ENCODE measurements at regions not wholly inside any gene's neighbourhood (a gene's known extent, or its start where the extent isn't known, plus 50 kb on each side); places are given as distances from the start of the nearest gene placed in this dataset.
"Not testable (repeated sequence)": the region's sequence is repeated elsewhere in the genome, so short reads cannot be mapped to it uniquely, and the experiment has no call there.

DNA sequence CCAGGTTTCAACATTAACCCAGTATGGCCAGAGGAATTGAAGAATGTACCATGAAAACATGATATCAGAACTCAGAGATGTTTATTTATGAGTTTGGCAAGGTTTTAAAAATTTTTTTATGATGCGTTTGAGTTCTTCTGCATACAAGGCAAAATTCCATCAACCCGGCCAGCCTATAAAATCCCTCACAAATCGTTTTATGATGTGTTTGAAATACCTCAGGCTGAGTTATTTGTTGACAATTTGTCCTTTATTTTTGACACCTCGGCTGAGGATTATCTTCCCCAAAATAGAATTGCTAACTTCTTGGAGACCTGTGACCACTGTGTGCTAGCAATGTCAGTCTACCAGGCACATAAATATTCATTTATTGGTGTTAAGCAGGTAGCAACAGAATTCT lies 91.9 kb upstream of the SLC24A3 start:
- no peak for DNase-seq

DNA sequence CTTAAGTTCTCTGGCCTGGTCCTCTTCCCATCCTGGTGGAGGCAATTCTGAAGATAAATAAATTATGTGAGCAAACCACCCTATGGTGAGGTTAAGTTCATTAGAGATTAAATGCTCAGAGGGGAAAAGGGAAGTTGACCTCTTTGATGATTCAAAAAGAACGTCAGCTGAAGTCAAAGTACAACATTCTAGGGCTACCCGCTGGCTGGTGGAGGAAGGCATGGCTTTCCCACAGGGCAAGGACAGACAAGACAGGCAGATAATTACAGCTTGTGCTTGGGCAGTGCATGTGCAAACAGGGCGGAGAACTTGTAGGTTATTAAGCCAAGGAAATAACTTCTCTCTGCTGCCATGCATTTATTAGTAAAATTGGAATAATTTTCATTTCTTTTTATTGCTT lies 91.0 kb upstream of the SLC24A3 start:
- no peak for DNase-seq

DNA sequence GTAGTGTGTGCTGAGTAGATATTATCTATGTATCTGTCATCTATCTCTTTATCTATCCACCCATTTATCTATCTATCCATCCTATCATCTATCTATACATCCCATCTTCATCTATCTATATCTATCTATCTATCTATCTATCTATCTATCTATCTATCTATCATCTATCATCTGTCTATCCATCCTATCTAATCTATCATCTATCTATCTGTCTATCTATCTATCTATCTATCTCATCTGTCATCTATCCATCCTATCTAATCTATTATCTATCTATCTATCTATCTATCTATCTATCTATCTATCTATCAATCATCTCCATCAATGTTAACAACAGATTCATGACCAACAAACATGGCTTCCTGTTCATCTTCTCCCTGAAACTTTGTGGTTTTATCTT lies 90.5 kb upstream of the SLC24A3 start:
- no peak for DNase-seq

DNA sequence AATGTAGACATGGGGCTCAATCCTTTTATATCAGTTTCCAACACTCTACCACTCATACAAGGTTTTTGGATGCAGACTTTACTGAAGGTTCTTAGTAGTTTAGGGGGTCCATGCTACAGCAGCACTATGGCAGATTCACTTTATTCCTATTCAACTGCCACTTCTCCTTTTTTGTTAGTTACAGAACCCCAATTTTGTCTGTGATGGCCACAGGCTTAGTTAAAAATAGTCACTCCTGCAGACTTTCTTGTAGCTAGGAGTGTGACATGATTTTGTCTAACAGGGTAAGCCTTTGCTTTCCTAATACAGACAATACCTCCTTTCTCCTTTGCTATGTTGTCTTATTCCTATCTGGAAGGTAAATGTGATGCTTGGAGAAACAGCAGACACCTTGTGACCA lies 90.0 kb upstream of the SLC24A3 start:
- no peak for DNase-seq

DNA sequence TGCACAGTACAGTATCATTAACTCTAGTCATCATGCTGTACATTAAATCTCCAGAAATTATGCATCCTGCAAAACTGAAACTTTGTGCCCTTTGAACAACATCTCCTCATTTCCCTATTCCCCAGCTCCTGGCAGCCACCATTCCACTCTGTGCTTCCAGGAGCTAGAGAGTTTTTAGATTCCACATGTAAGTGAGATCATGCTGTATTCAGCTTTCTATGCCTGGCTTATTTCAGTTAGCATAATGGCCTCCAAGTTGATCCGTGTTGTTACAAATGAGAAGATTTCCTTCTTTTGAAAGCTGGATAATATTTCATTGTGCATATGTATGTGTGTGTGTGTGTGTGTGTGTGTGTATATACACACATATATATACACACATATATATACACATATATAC lies 86.9 kb upstream of the SLC24A3 start:
- no peak for DNase-seq

DNA sequence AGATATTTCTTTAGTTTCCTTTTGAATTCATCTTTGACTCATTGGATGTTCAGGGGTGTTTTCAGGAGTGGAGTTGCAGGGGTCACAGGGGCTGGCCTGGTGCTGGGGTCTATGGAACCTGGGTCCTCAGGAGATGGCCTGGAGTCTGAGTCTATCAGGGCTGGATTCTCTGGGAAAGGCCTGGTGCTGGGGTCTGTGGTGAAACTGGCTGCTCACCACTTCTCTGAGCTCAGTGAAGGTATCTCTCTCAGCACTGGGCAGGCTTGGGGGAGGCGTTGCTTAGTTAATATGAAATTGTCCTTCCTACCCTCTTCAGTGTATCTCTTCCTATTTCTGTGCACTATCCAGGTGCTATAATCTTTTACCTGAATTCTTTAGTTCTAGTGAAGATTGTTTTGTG lies 83.1 kb upstream of the SLC24A3 start:
- DNase-seq, result no peak

DNA sequence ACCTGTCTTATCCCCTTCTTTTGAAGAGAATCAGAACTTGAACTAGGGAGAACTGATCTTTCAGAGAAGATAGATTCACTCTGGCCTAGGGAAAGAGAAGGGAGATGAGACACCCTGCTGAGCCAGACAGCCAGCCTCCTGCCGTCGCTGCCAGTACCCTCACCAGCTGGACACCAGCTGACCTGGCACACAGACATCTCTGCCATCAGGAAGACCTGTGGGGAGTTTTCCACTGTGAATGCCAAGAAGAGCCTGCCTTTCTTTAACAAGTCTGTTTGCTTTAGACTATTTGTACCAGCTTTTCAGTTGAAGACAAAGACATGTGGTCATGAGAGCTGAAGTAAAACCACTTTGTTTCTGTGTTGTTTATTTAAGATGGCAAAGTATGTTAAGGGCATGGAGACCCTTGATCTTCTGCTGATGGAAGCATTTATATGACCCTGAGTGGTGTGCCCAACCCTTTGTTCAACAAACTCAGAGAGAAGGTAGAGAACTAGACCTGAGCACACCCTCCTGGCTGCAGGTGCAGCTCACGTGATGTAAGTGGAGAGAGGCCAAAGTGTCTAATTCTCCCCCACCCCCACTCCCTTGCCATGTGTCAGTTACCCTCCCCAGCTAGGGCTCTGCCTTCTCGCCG lies 82.3 kb upstream of the SLC24A3 start:
- DNase-seq, result no peak

DNA sequence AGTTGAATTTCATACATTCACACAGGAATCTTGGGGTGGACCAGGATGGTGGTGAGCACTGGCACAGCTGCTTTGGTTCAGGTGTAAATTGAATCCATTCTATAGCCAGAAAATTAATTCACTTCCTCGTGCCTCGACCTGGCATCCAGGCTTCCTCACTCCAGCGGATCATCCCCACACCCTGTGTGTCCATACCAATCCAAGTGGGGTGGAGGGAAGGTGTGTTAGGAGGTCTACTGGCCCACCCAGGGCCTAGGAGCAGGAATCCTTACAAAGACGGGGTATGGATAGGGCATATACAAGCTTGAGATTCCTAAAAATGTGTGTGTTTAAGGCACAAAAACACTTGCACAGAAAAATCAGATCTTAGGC lies 81.8 kb upstream of the SLC24A3 start:
- no peak for DNase-seq

DNA sequence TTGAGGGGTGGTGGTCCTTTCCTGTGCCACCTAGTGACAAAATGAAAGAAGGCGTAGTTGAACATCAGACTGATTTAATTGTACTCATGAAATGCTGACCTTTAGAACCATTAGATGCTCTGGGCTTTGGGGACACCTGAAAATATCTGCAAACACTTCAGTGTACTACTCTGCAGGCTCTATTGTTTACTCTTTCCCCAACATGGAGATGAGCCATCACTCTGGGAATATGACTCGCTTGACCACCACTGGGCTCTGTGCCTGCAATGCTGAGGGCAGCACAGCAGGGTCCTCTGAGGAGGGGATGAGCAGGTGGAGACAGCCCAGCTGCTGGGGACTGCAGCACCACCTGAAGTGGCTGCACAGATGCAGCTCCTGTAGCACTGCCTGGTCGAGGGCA lies 74.8 kb upstream of the SLC24A3 start:
- no peak for DNase-seq

DNA sequence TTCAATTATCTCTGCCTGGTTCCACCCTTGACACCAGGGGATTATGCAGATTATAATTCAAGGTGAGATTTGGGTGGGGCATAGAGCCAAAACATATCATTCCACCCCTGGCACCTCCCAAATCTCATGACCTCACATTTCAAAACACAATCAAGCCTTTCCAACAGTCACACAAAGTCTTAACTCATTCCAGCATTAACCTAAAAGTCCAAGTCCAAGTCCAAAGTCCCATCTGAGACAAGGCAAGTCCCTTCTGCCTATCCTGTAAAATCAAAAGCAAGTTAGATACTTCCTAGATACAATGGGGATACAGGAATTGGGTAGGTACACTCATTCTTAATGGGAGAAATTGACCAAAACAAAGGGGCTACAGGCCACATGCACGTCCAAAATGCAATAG lies 73.7 kb upstream of the SLC24A3 start:
- DNase-seq, result no peak

DNA sequence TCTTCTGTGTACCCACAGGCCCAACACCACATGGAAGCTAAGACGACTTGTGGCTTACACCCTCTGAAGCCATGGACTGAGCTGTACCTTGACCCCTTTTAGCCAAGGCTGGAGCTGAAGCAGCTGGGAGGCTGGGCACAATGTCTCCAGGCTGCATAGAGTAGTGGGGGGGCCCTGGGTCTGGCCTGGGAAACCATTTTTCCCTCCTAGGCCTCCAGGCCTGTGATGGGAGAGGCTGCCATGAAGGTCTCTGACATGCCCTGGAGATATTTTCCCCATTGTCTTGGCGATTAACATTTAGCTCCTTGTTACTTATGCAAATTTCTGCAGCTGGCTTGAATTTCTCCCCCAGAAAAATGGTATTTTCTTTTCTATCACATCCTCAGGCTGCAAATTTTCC lies 72.9 kb upstream of the SLC24A3 start:
- not testable (repeated sequence) for DNase-seq

DNA sequence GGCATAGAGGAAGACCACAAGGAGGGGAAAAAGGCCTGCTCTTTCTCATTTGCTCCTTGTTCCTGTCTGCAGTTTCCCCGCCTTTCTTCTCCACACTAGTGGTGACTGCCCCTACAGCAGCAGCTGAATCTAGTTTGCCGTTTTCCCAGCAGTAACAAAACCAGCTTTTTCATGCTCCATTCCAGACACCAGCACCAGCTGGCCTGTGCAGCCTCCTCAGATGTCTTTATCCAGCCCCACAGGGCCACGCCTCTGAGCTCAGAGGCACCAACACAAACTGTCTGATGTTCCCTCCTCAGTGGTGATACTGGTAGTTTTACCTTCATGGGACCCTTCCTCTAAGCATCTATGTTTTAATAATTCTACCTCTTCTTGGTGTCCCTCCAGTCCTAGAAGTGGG lies 70.4 kb upstream of the SLC24A3 start:
- DNase-seq, result no peak

DNA sequence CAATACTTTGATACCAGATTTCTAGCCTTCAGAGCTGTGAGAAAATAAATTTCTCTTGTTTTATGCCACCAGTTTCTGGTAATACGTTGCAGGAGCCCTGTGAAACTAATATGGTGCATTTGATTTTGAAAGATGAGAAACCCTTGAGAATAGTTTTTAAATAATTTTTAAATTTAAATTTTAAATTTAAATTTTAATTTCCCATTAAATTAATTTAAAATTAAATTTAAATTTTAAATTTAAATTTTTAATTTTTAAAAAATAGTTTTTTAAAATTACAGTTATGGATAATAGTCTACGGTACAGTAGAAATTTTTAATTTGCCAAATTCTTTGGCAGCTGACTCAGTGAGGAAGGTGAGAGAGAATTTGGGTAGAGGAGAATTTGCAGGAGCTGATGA lies 68.6 kb upstream of the SLC24A3 start:
- DNase-seq, result no peak

DNA sequence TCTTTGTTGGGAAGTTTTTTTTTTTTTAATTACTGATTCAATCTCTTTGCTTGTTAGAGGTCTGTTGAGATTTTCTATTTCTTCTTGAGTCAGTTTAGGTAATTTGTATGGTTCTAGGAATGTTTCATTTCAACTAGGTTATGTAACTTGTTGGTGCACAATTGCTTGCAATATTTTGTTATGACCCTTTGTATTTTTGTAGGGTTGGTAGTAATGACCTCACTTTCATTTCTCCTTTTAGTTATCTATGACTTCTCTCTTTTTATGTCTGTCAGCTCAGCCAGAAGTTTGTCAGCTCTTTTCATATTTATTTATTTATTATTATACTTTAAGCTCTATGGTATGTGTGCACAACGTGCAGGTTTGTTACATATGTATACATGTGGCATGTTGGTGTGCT lies 51.1 kb upstream of the SLC24A3 start:
- DNase-seq, result no peak
